Gastroesophageal sphincter (tissue), 3 donors: ENCODE measurements at regions not wholly inside any gene's neighbourhood (a gene's known extent, or its start where the extent isn't known, plus 50 kb on each side); places are given as distances from the start of the nearest gene placed in this dataset.

Experiments used
- CTCF ChIP-seq, 4 experiments: fragments of 200-600 bp in 2 of 4; fragments of 450-650 bp in 2 of 4; sonication (generic) in 1 of 4; IDR thresholded peaks; one replicate each; pipeline ENCODE4 v1.5.1; 2017 to 2019; ENCODE audit warnings: antibody characterized with exemption in 4 of 4, mild to moderate bottlenecking in 2 of 4, moderate library complexity in 2 of 4
- EP300 ChIP-seq: sonication (generic); formaldehyde crosslinking; IDR thresholded peaks from one replicate; pipeline ENCODE4 v1.6.1; 2017; ENCODE audit warnings: antibody characterized with exemption, mild to moderate bottlenecking

- TF ChIP-seq CTCF (IDR thresholded peaks at IDR 0.05) (no peak), EP300 (no peak)
Observed at GRCh38 chr13:70732611-70733010, 624.4 kb upstream of the KLHL1 start.
